Common myeloid progenitor, CD34-positive (primary cell): ENCODE measurements at regions not wholly inside any gene's neighbourhood (a gene's known extent, or its start where the extent isn't known, plus 50 kb on each side); places are given as distances from the start of the nearest gene placed in this dataset.
"Not testable (repeated sequence)": the region's sequence is repeated elsewhere in the genome, so short reads cannot be mapped to it uniquely, and the experiment has no call there.

Experiments used
- CTCF ChIA-PET: fragments of 350-600 bp; sonication (Branson Sonifier 250); formaldehyde crosslinking; loops from one replicate; lab custom pipeline; 2021; ENCODE audit warnings: antibody characterized with exemption; lab: Charles Lee
- POLR2A ChIA-PET: fragments of 350-600 bp; sonication (Branson Sonifier 250); formaldehyde crosslinking; loops from one replicate; lab custom pipeline; 2021; ENCODE audit warnings: antibody characterized with exemption; lab: Charles Lee
- DNase-seq, 3 donors: peaks; one replicate each; pipeline versions ENCODE4 v3.0.0 to v3.0.0-alpha.2; 2013
- H3K27ac ChIP-seq, 2 experiments: 1 replicate in 1 of 2; 2 replicates in 1 of 2; pipeline ENCODE4 v1.7.0; 2013; ENCODE audit warnings: inconsistent platforms in 2 of 2, low read length in 2 of 2, mild to moderate bottlenecking in 2 of 2, low read depth in 1 of 2, moderate library complexity in 1 of 2; ENCODE audit not compliant: severe bottlenecking in 2 of 2, insufficient read depth in 1 of 2, poor library complexity in 1 of 2
- H3K27me3 ChIP-seq, 5 experiments: replicated peaks in 2 of 5; 1 replicate in 3 of 5; 2 replicates in 2 of 5; pipeline versions ENCODE4 v1.6.1 to v1.7.0; 2013; ENCODE audit warnings: low read length in 4 of 5, mild to moderate bottlenecking in 2 of 5, moderate library complexity in 2 of 5, inconsistent platforms in 1 of 5; ENCODE audit not compliant: insufficient read depth in 5 of 5, control insufficient read depth in 4 of 5
- H3K36me3 ChIP-seq, 4 experiments: 1 replicate in 2 of 4; 2 replicates in 2 of 4; pipeline versions ENCODE4 v1.6.1 to v1.7.0; 2013; ENCODE audit warnings: low read length in 3 of 4, control low read depth in 1 of 4, mild to moderate bottlenecking in 1 of 4; ENCODE audit not compliant: control insufficient read depth in 4 of 4, insufficient read depth in 4 of 4
- H3K4me1 ChIP-seq, 4 experiments: 1 replicate in 3 of 4; 2 replicates in 1 of 4; pipeline versions ENCODE4 v1.6.1 to v1.7.1; 2013; ENCODE audit warnings: low read length in 3 of 4, mild to moderate bottlenecking in 3 of 4, control low read depth in 1 of 4, inconsistent platforms in 1 of 4, moderate library complexity in 1 of 4; ENCODE audit not compliant: control insufficient read depth in 4 of 4, insufficient read depth in 4 of 4; ENCODE audit errors: control extremely low read depth in 1 of 4
- H3K4me3 ChIP-seq, 7 experiments: 1 replicate in 4 of 7; 2 replicates in 3 of 7; pipeline versions ENCODE4 v1.5.1 to v1.7.0; 2013; ENCODE audit warnings: mild to moderate bottlenecking in 7 of 7, low read length in 6 of 7, moderate library complexity in 6 of 7, inconsistent platforms in 2 of 7, low read depth in 2 of 7, control low read depth in 1 of 7; ENCODE audit not compliant: insufficient read depth in 4 of 7, control insufficient read depth in 1 of 7; ENCODE audit errors: extremely low read depth in 1 of 7
- H3K9me3 ChIP-seq, 5 experiments: 1 replicate in 4 of 5; 2 replicates in 1 of 5; pipeline versions ENCODE4 v1.6.1 to v1.7.1; 2013; ENCODE audit warnings: low read length in 4 of 5, mild to moderate bottlenecking in 2 of 5, inconsistent platforms in 1 of 5, low read depth in 1 of 5, moderate library complexity in 1 of 5; ENCODE audit not compliant: control insufficient read depth in 4 of 5, insufficient read depth in 2 of 5; ENCODE audit errors: control extremely low read depth in 1 of 5
- WGBS: methylation state at CpG from one replicate; pipeline ENCODE4 v1.1.5; 2013; ENCODE audit not compliant: insufficient coverage; 5-methylcytosine and 5-hydroxymethylcytosine counted together

DNA sequence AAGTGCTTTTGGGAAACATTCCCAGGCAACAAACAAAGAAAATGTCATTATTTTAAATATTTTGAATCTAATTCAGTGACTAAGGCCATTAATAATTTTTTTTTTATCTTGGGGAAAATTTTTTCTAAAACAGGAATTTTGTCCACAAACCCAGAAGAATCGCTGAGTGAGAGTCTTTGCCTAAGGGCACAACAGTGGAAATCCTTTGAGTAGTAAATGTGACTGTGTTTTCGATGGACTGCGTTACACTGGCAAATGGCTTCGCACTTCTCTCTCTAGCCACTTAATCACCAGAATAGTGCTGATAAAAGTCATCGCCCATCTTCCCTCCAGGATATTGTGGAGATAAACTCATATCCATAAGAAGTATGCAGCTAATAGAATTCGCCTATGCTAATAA, 430.3 kb upstream of the AKR1E2 start:
- Histone ChIP-seq H3K36me3 (no peaks in the 10 kb centered on the region), H3K4me1 (no peaks in the 10 kb centered on the region), H3K9me3 (no peaks in the 10 kb centered on the region), H3K4me3 (no peak overlapping the region), H3K27me3 (no peaks in the 10 kb centered on the region), H3K27ac (no peak overlapping the region)
- ChIA-PET CTCF (no interaction called here), POLR2A (no interaction called here)
- 94% methylated on average over 2 of the region's 6 CpGs for WGBS
- no peak for DNase-seq

DNA sequence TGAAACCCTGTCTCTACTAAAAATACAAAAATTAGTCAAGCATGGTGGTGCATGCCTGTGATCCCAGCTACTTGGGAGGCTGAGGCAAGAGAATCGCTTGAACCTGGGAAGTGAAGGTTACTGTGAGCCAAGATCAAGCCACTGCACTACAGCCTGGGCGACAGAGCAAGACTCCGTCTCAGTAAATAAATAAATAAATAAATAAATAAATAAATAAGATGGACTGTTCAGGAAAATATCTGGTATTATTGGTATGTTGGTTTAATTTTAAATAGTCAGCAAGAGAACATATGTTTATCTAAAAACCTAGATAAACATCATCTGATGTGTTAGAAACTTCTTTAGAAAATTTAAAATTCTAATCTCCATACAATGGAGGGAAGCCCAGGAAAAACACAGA, 431.6 kb upstream of the AKR1E2 start:
- WGBS, result no CpG with 5 or more reads among the region's 3 CpGs
- H3K27ac ChIP-seq, H3K4me3 ChIP-seq, CTCF ChIA-PET, POLR2A ChIA-PET, H3K27me3 ChIP-seq, H3K4me1 ChIP-seq, DNase-seq, H3K9me3 ChIP-seq, H3K36me3 ChIP-seq: not testable (repeated sequence)

DNA sequence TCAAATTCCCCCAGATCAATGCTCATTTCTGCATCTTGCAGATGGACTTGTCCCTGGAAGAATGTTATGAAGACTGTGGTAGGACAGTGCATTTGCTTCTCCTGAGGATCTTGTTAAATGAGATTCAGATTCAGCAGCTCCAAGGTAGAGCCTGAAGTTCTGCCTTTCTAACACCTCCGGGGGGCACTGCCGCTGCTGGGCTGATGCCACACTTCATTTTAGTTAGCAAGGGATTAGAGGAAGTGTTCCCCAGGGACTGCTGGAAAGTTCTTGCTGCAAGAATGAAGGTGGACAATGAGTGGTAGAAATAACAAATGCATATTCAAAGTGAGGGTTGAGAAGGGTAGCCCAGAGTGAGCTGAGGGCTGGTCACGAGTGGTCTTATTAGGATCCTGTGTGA, 434.3 kb upstream of the AKR1E2 start:
- WGBS, result 86% methylated on average over 3 of the region's 3 CpGs
- no peaks in the 10 kb centered on the region for H3K36me3 ChIP-seq
- H3K9me3 ChIP-seq, result no peaks in the 10 kb centered on the region
- H3K4me3 ChIP-seq, result no peak overlapping the region
- ChIA-PET POLR2A (no interaction called here), CTCF (interaction anchor here (1.3 kb wide), 1 partner anchor 266 kb away, joined by 4 read pairs; no protein-coding TSS in a partner anchor)
- no peaks in the 10 kb centered on the region for H3K27me3 ChIP-seq
- no peak for DNase-seq
- H3K27ac ChIP-seq, result no peak overlapping the region
- no peaks in the 10 kb centered on the region for H3K4me1 ChIP-seq

DNA sequence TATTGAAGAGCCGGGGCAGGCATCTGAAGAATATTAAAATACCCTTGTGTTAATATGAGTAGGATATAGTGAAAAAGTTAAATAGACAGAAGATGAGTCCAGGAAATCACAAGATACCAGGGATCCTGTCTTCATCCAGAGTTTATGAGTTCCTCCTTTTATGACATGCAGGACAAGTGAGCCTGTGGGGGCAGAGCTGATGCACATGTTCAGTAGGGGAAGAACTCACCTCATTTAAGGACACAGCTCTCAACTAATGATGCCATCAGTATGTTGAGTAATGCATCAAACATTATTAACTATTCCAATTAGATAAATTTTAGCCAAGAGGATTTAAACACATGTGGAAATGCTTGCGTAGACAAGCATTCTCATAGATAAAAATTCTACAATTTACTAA, 435.8 kb upstream of the AKR1E2 start:
- Histone ChIP-seq H3K4me1 (no peaks in the 10 kb centered on the region), H3K9me3 (no peaks in the 10 kb centered on the region), H3K27ac (no peak overlapping the region), H3K36me3 (no peaks in the 10 kb centered on the region), H3K27me3 (no peaks in the 10 kb centered on the region), H3K4me3 (no peak overlapping the region)
- ChIA-PET POLR2A (no interaction called here), CTCF (no interaction called here)
- DNase-seq, result no peak
- 86% methylated on average over 2 of the region's 2 CpGs for WGBS

DNA sequence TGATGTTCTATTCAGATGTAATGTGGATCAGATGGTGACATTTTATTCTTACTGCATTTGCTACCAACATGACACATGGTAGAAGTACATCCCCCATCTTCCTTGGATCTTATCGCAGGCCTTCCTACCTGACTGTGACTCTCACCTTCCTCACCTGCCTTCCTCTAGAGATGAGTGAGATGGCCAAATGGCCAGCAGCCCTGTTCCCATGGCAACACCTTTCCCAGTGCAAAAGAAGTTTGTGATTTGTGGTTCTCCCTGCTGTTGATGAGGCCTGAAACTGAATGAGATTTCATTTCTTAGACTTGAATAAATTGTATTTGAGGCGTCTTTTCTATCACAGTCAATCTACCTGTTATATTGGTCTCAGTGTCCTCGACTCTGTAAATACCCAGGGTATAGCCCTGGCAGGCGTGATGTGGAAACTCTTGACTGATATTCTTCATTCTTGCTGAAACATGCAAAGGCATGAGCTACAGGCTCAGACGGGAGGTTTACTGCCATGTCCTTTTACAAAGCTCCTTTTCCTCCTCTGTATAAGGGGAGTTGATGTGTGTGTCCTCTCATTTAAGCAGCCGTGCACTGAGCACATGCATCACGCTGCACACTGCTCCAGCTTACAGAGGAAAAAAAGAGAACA, 440.7 kb upstream of the AKR1E2 start:
- DNase-seq, result no peak
- Histone ChIP-seq H3K36me3 (no peaks in the 10 kb centered on the region), H3K27me3 (no peaks in the 10 kb centered on the region), H3K27ac (no peak overlapping the region), H3K9me3 (no peaks in the 10 kb centered on the region), H3K4me3 (no peak overlapping the region), H3K4me1 (no peaks in the 10 kb centered on the region)
- ChIA-PET POLR2A (no interaction called here), CTCF (interaction anchor here (1.2 kb wide), 1 partner anchor 1188 kb away, joined by 4 read pairs; no protein-coding TSS in a partner anchor)
- 100% methylated on average over 7 of the region's 7 CpGs for WGBS

DNA sequence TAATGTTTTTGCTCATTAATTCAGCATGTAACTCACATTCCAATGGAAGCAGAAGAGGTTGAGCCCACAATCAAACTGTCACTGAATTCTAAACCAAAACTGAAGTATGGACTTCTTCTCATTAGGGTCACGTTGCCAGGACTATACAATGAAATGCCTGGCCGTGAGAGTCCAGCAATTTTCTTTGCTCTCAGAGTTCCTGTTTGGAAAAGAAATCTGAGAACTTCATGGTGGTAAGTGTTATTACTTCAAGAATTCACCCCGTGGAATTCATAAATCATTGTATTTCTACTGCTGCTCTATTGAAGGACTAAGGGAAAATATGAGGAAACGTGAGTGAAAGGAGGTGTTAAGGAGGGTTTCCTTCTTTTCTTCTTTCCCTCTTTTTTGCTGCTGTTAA, 441.8 kb upstream of the AKR1E2 start:
- no peaks in the 10 kb centered on the region for H3K36me3 ChIP-seq
- H3K4me3 ChIP-seq, result no peak overlapping the region
- H3K27ac ChIP-seq, result no peak overlapping the region
- ChIA-PET POLR2A (no interaction called here), CTCF (no interaction called here)
- no peaks in the 10 kb centered on the region for H3K9me3 ChIP-seq
- no peaks in the 10 kb centered on the region for H3K4me1 ChIP-seq
- H3K27me3 ChIP-seq, result no peaks in the 10 kb centered on the region
- 93% methylated on average over 2 of the region's 4 CpGs for WGBS
- no peak for DNase-seq

DNA sequence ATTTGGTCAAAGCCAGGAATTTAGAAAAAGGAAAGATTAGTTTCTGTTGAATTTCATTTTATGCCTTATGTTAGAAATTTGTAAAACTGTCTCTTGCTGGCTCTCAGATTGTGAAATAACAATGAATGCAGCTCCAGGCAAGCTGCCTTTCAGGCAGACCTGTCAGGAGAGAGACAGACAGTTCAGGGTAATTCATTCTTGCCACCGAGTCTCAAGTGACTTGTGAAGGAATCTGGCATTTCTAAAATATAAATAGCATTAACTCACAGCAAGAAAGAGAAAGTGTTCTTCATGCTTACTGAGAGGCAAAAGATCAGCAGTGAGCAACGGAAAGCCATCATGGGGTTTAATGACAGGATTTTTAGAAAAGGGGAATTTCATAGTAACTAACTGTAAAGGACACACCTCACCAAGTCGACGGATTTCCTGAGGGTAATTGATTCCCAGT, 442.3 kb upstream of the AKR1E2 start:
- Histone ChIP-seq H3K36me3 (no peaks in the 10 kb centered on the region), H3K27ac (no peak overlapping the region), H3K4me3 (no peak overlapping the region), H3K4me1 (no peaks in the 10 kb centered on the region), H3K27me3 (no peaks in the 10 kb centered on the region), H3K9me3 (no peaks in the 10 kb centered on the region)
- peak in 1 of 3 donors; percentile 6 for DNase-seq
- ChIA-PET POLR2A (interaction anchor here (0.6 kb wide), 1 partner anchor 102 kb away, joined by 4 read pairs; no protein-coding TSS in a partner anchor), CTCF (no interaction called here)
- WGBS, result 20% methylated on average over 1 of the region's 4 CpGs
